LNCAP (cell line): ENCODE measurements at regions not wholly inside any gene's neighbourhood (a gene's known extent, or its start where the extent isn't known, plus 50 kb on each side); places are given as distances from the start of the nearest gene placed in this dataset.

Experiments used
- CTCF ChIP-seq: fragments of 450-650 bp; IDR thresholded peaks from 2 replicates; pipeline ENCODE4 v1.5.1; 2017; ENCODE audit warnings: mild to moderate bottlenecking

GRCh38 chr3:176155012-176155411 lies 1042.3 kb downstream of the TBL1XR1 start:
- no peak for TF ChIP-seq CTCF

- no peak for TF ChIP-seq CTCF
Measured at GRCh38 chr3:176149567-176149966, 1047.7 kb downstream of the TBL1XR1 start.

- TF ChIP-seq CTCF = no peak
Measured at GRCh38 chr3:176147251-176147650, 1050.0 kb downstream of the TBL1XR1 start.

- no peak for TF ChIP-seq CTCF
Measured at GRCh38 chr3:176141837-176142236, 1055.4 kb downstream of the TBL1XR1 start.

GRCh38 chr3:176120507-176120906 lies 1076.8 kb downstream of the TBL1XR1 start:
- TF ChIP-seq CTCF = no peak

- no peak for TF ChIP-seq CTCF
Measured at GRCh38 chr3:176119826-176120225, 1077.5 kb downstream of the TBL1XR1 start.

- no peak for TF ChIP-seq CTCF
Measured at GRCh38 chr3:176106380-176106779, 1090.9 kb downstream of the TBL1XR1 start.

GRCh38 chr3:176097027-176097426 lies 1100.3 kb downstream of the TBL1XR1 start:
- no peak for TF ChIP-seq CTCF
